Panc1 (cell line): ENCODE measurements at regions not wholly inside any gene's neighbourhood (a gene's known extent, or its start where the extent isn't known, plus 50 kb on each side); places are given as distances from the start of the nearest gene placed in this dataset.

ENCODE experiments used
- ATAC-seq: fragments of 200-7000 bp; cut with Tn5 transposase; 2 replicates; pipeline ENCODE4 v1.9.1; 2020; ENCODE audit warnings: mild to moderate bottlenecking, moderate library complexity
- BruUV-seq: library from RNA; stranded (reverse); fragments of 400-500 nt; replicated peaks from 2 replicates; lab custom pipeline; 2021; lab: Mats Ljungman, UMichigan
- CTCF ChIA-PET: fragments of 300-600 bp; sonication (Branson Sonifier 250); formaldehyde crosslinking; loops from one replicate; lab custom pipeline; 2022; ENCODE audit warnings: antibody characterized with exemption; lab: Charles Lee
- POLR2A ChIA-PET: fragments of 300-600 bp; sonication (Branson Sonifier 250); formaldehyde crosslinking; loops from one replicate; lab custom pipeline; 2022; ENCODE audit warnings: antibody characterized with exemption; lab: Charles Lee
- DNase-seq: peaks from one replicate; pipeline ENCODE4 v3.0.0-alpha.2; 2010; ENCODE audit warnings: low read depth, low spot score
- H3K27ac ChIP-seq: 2 replicates; pipeline ENCODE4 v1.5.1; 2011; ENCODE audit warnings: mild to moderate bottlenecking, low read length, inconsistent platforms
- H3K27me3 ChIP-seq: fragments of 200-500 bp; sonication (Bioruptor generic); 2 replicates; pipeline ENCODE4 v1.6.0; 2014; ENCODE audit warnings: low read length, inconsistent platforms; ENCODE audit not compliant: control insufficient read depth, insufficient read depth
- H3K36me3 ChIP-seq: fragments of 200-500 bp; sonication (Bioruptor generic); 2 replicates; pipeline ENCODE4 v1.5.1; 2014; ENCODE audit warnings: inconsistent platforms, mild to moderate bottlenecking, low read length, moderate library complexity; ENCODE audit not compliant: control insufficient read depth, insufficient read depth
- H3K4me1 ChIP-seq: 2 replicates; pipeline ENCODE4 v1.5.1; 2011; ENCODE audit warnings: inconsistent platforms, mild to moderate bottlenecking, low read length, moderate library complexity; ENCODE audit not compliant: control insufficient read depth, insufficient read depth
- H3K4me3 ChIP-seq, 2 experiments: 2 replicates each; pipeline ENCODE4 v1.5.1; 2011 to 2012; ENCODE audit warnings: low read depth in 2 of 2, low read length in 2 of 2, mild to moderate bottlenecking in 2 of 2, inconsistent platforms in 1 of 2, moderate library complexity in 1 of 2
- H3K9me3 ChIP-seq: fragments of 200-500 bp; sonication (Bioruptor generic); 2 replicates; pipeline ENCODE4 v1.5.1; 2014; ENCODE audit warnings: low read depth, mild to moderate bottlenecking, inconsistent platforms, low read length, moderate library complexity; ENCODE audit not compliant: control insufficient read depth, insufficient read depth
- POLR2AphosphoS5 ChIP-seq: IDR thresholded peaks from 2 replicates; pipeline ENCODE4 v1.6.1; 2012; ENCODE audit warnings: mild to moderate bottlenecking, low read depth, low read length, moderate library complexity
- SIN3A ChIP-seq: IDR thresholded peaks from 2 replicates; pipeline ENCODE4 v1.6.1; 2012; ENCODE audit warnings: low read depth, mild to moderate bottlenecking, low read length, moderate library complexity, borderline replicate concordance; ENCODE audit not compliant: insufficient read depth
- TCF7L2 ChIP-seq: IDR thresholded peaks from 2 replicates; pipeline ENCODE4 v1.6.1; 2011; ENCODE audit warnings: mild to moderate bottlenecking, low read depth, low read length, inconsistent platforms
- in situ Hi-C: cut with HindIII; loops from 2 replicates; pipeline ENCODE4 v1.10.0; 2016; ENCODE audit warnings: low sequenced_read_pairs, low pct_unique_long_range_greater_than_20kb
- intact Hi-C: fragments of 100-400 bp; cut with micrococcal nuclease; formaldehyde crosslinking; loops from one replicate; pipeline ENCODE4 v1.10.0; 2022; ENCODE audit not compliant: unreplicated experiment
- TF ChIP-seq, protein P1 (sequence below), 2 experiments: IDR thresholded peaks; 2 replicates each; pipeline ENCODE4 v1.6.1; 2011 to 2012; ENCODE audit warnings: low read depth in 2 of 2, control low read depth in 1 of 2, low read length in 1 of 2, mild to moderate bottlenecking in 1 of 2, moderate library complexity in 1 of 2; ENCODE audit not compliant: insufficient read depth in 1 of 2
- TF ChIP-seq, protein P2 (sequence below): fragments of 450-650 bp; IDR thresholded peaks from 2 replicates; pipeline ENCODE4 v1.5.1; 2017; ENCODE audit warnings: mild to moderate bottlenecking

GRCh38 chr5:124530916-124531315, 215.5 kb downstream of the ZNF608 start:
- DNase-seq (no peak), ATAC-seq (no peak)
- POLR2A ChIA-PET = no interaction called here
- CTCF ChIA-PET = no interaction called here
- no peaks in the 10 kb centered on the region for H3K36me3 ChIP-seq
- no peak overlapping the region for H3K4me3 ChIP-seq
- H3K27ac ChIP-seq = no peak overlapping the region
- no TSS peak for BruUV-seq
- H3K4me1 ChIP-seq = no peaks in the 10 kb centered on the region
- H3K9me3 ChIP-seq = no peaks in the 10 kb centered on the region
- TF ChIP-seq, protein P1, sequence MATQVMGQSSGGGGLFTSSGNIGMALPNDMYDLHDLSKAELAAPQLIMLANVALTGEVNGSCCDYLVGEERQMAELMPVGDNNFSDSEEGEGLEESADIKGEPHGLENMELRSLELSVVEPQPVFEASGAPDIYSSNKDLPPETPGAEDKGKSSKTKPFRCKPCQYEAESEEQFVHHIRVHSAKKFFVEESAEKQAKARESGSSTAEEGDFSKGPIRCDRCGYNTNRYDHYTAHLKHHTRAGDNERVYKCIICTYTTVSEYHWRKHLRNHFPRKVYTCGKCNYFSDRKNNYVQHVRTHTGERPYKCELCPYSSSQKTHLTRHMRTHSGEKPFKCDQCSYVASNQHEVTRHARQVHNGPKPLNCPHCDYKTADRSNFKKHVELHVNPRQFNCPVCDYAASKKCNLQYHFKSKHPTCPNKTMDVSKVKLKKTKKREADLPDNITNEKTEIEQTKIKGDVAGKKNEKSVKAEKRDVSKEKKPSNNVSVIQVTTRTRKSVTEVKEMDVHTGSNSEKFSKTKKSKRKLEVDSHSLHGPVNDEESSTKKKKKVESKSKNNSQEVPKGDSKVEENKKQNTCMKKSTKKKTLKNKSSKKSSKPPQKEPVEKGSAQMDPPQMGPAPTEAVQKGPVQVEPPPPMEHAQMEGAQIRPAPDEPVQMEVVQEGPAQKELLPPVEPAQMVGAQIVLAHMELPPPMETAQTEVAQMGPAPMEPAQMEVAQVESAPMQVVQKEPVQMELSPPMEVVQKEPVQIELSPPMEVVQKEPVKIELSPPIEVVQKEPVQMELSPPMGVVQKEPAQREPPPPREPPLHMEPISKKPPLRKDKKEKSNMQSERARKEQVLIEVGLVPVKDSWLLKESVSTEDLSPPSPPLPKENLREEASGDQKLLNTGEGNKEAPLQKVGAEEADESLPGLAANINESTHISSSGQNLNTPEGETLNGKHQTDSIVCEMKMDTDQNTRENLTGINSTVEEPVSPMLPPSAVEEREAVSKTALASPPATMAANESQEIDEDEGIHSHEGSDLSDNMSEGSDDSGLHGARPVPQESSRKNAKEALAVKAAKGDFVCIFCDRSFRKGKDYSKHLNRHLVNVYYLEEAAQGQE (IDR thresholded peaks at IDR 0.05; ENCODE audit: insufficient read depth in 1 of 2, low read depth in 2 of 2, low read length in 1 of 2) = no peak
- no peak for TF ChIP-seq SIN3A
- TF ChIP-seq, protein P2, sequence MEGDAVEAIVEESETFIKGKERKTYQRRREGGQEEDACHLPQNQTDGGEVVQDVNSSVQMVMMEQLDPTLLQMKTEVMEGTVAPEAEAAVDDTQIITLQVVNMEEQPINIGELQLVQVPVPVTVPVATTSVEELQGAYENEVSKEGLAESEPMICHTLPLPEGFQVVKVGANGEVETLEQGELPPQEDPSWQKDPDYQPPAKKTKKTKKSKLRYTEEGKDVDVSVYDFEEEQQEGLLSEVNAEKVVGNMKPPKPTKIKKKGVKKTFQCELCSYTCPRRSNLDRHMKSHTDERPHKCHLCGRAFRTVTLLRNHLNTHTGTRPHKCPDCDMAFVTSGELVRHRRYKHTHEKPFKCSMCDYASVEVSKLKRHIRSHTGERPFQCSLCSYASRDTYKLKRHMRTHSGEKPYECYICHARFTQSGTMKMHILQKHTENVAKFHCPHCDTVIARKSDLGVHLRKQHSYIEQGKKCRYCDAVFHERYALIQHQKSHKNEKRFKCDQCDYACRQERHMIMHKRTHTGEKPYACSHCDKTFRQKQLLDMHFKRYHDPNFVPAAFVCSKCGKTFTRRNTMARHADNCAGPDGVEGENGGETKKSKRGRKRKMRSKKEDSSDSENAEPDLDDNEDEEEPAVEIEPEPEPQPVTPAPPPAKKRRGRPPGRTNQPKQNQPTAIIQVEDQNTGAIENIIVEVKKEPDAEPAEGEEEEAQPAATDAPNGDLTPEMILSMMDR = no peak
- no peak for TF ChIP-seq TCF7L2
- no peak for TF ChIP-seq POLR2AphosphoS5
- in situ Hi-C loops = no loop called here
- H3K27me3 ChIP-seq = no peaks in the 10 kb centered on the region
- intact Hi-C loops = no loop called here

- CTCF ChIA-PET = no interaction called here
Observed at GRCh38 chr5:124528838-124529237, 217.6 kb downstream of the ZNF608 start.

More at GRCh38 chr5:124528838-124529237, 217.6 kb downstream of the ZNF608 start:
- no peak for ATAC-seq
- Histone ChIP-seq H3K4me1 (no peaks in the 10 kb centered on the region), H3K9me3 (no peaks in the 10 kb centered on the region), H3K27ac (no peak overlapping the region), H3K27me3 (no peaks in the 10 kb centered on the region), H3K36me3 (no peaks in the 10 kb centered on the region), H3K4me3 (no peak overlapping the region)
- POLR2A ChIA-PET = no interaction called here
- intact Hi-C loops = no loop called here
- TF ChIP-seq, protein P2 = no peak
- TF ChIP-seq, protein P1 (IDR thresholded peaks at IDR 0.05; ENCODE audit: insufficient read depth in 1 of 2, low read depth in 2 of 2, low read length in 1 of 2) = no peak
- no peak for TF ChIP-seq SIN3A
- no peak for TF ChIP-seq TCF7L2
- TF ChIP-seq POLR2AphosphoS5 = no peak
- no TSS peak for BruUV-seq
- in situ Hi-C loops = no loop called here
- no peak for DNase-seq
